Mammary epithelial cell (primary cell): ENCODE measurements at regions not wholly inside any gene's neighbourhood (a gene's known extent, or its start where the extent isn't known, plus 50 kb on each side); places are given as distances from the start of the nearest gene placed in this dataset.

ENCODE experiments used
- EZH2 ChIP-seq: IDR thresholded peaks from 2 replicates; pipeline ENCODE4 v1.6.1; 2012; ENCODE audit warnings: low read length, inconsistent platforms, borderline replicate concordance
- TF ChIP-seq, protein P1 (sequence below), 2 donors: IDR thresholded peaks in 1 of 2; conservative IDR thresholded peaks in 1 of 2; 2 replicates each; pipeline ENCODE4 v1.5.1; 2011 to 2012; ENCODE audit warnings: inconsistent platforms in 2 of 2, low read length in 2 of 2, mild to moderate bottlenecking in 2 of 2, control low read depth in 1 of 2, low read depth in 1 of 2; ENCODE audit not compliant: insufficient read depth in 1 of 2; ENCODE audit errors: extremely low read depth in 1 of 2

DNA sequence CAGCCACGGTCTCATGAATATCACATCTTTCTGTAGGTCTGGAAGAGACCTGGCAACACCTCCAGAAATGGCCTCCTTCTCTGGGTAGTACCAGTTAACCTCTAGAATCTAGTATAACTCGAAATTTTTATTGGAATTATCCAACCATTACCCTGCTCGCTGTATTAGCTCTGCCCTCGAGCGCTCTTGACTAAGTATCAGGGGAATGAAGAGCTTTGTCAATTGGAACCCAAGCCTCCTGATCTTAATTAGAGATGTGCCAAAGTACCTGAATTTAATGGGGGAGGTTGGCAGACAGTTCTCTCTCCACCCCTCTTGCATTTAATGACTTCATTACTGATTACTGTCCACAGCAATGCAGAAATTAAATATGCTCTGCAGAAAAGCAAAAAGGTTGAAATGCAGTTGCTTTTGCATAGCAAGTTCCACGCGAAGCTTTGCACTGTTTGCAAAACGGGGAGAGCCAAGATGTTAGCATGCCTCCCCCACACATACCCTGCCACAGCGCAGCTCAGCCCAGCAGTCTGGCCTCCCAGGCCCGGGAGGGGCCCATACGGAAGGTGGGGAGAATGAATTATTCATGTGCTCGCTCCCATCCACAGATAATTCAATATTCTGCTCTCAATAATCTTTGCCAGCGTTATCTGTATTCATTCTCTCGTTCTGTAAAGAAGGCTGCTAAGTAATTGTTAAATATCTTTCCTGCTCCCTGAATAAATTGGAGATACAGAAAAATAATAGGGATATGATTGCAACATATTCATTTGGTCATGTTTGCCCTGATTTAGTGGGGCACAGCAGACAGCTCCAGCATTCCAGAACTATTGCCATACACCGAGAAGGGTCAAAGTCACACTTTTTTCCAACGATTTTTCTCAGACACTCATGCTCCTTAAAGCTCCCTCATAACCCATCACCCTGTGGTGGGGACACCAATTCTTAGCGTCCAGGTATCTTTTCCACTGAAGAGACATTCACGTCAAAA, 305.8 kb downstream of the CDH26 start:
- TF ChIP-seq, protein P1, sequence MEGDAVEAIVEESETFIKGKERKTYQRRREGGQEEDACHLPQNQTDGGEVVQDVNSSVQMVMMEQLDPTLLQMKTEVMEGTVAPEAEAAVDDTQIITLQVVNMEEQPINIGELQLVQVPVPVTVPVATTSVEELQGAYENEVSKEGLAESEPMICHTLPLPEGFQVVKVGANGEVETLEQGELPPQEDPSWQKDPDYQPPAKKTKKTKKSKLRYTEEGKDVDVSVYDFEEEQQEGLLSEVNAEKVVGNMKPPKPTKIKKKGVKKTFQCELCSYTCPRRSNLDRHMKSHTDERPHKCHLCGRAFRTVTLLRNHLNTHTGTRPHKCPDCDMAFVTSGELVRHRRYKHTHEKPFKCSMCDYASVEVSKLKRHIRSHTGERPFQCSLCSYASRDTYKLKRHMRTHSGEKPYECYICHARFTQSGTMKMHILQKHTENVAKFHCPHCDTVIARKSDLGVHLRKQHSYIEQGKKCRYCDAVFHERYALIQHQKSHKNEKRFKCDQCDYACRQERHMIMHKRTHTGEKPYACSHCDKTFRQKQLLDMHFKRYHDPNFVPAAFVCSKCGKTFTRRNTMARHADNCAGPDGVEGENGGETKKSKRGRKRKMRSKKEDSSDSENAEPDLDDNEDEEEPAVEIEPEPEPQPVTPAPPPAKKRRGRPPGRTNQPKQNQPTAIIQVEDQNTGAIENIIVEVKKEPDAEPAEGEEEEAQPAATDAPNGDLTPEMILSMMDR (conservative IDR thresholded peaks at IDR 0.05 in 1 of 2, IDR thresholded peaks at IDR 0.05 in 1 of 2; ENCODE audit: extremely low read depth in 1 of 2, insufficient read depth in 1 of 2, low read depth in 1 of 2, low read length in 2 of 2) = no peak
- no peak for TF ChIP-seq EZH2
